ENCODE measurements at regions not wholly inside any gene's neighbourhood (a gene's known extent, or its start where the extent isn't known, plus 50 kb on each side); places are given as distances from the start of the nearest gene placed in this dataset.
A peak's percentile ranks its signal among the peaks of the same experiment; 100 is the strongest.

- Histone ChIP-seq H3K36me3 (ENCODE audit: insufficient read depth, low read length) (no peaks in the 10 kb centered on the region), H3K4me1 (ENCODE audit: insufficient read depth, low read length) (no peaks in the 10 kb centered on the region), H3K4me2 (ENCODE audit: low read length) (peak overlapping the region; percentile 36), H2AFZ (ENCODE audit: low read depth, low read length) (peak overlapping the region; percentile 5), H3K9ac (ENCODE audit: low read length) (no peak overlapping the region), H3K79me2 (ENCODE audit: insufficient read depth, low read length) (no peaks in the 10 kb centered on the region), H3K4me3 (ENCODE audit: insufficient read depth, low read depth, low read length) (no peak overlapping the region), H3K27ac (ENCODE audit: low read depth, low read length) (no peak overlapping the region), H3K9me3 (ENCODE audit: insufficient read depth, low read depth, low read length) (peaks cover 10% of the 10 kb centered on the region), H3K27me3 (ENCODE audit: insufficient read depth, low read length) (no peaks in the 10 kb centered on the region), H4K20me1 (ENCODE audit: insufficient read depth, low read length) (no peaks in the 10 kb centered on the region)
- no peaks in the 10 kb centered on the region for H3K36me3 Mint-ChIP-seq (ENCODE audit: low read depth, unreplicated experiment)
- no peaks in the 10 kb centered on the region for H3K9me3 Mint-ChIP-seq (ENCODE audit: unreplicated experiment)
- peaks cover 27% of the 10 kb centered on the region for H3K4me1 Mint-ChIP-seq (ENCODE audit: low read depth, unreplicated experiment)
- TF ChIP-seq EZH2 (IDR thresholded peaks at IDR 0.05; ENCODE audit: insufficient read depth, low read length), result no peak
- no peak for TF ChIP-seq CTCF (IDR thresholded peaks at IDR 0.05; ENCODE audit: insufficient read depth, low read depth, low read length)
- FAIRE-seq, result no peak
- peak; percentile 13 for DNase-seq (ENCODE audit: low read depth)
- peak overlapping the region; percentile 87 for H3K27ac Mint-ChIP-seq (ENCODE audit: unreplicated experiment)
- no peaks in the 10 kb centered on the region for H3K27me3 Mint-ChIP-seq (ENCODE audit: low read depth, unreplicated experiment)
- peak overlapping the region; percentile 40 for H3K4me3 Mint-ChIP-seq (ENCODE audit: unreplicated experiment)
Measured at GRCh38 chr15:67914537-67915460, 75.0 kb upstream of the RNU6-1 start.

GRCh38 chr15:67915461-67916374 is 75.9 kb upstream of the RNU6-1 start:
- no peaks in the 10 kb centered on the region for H3K36me3 ChIP-seq (ENCODE audit: insufficient read depth, low read length)
- no peaks in the 10 kb centered on the region for H3K27me3 ChIP-seq (ENCODE audit: insufficient read depth, low read length)
- Mint-ChIP-seq H3K9me3 (ENCODE audit: unreplicated experiment) (no peaks in the 10 kb centered on the region), H3K4me3 (ENCODE audit: unreplicated experiment) (peak overlapping the region; percentile 48), H3K27ac (ENCODE audit: unreplicated experiment) (peak overlapping the region; percentile 87), H3K27me3 (ENCODE audit: low read depth, unreplicated experiment) (no peaks in the 10 kb centered on the region), H3K36me3 (ENCODE audit: low read depth, unreplicated experiment) (no peaks in the 10 kb centered on the region), H3K4me1 (ENCODE audit: low read depth, unreplicated experiment) (peaks cover 27% of the 10 kb centered on the region)
- peak overlapping the region; percentile 36 for H3K4me2 ChIP-seq (ENCODE audit: low read length)
- TF ChIP-seq EZH2 (IDR thresholded peaks at IDR 0.05; ENCODE audit: insufficient read depth, low read length) (no peak), CTCF (IDR thresholded peaks at IDR 0.05; ENCODE audit: insufficient read depth, low read depth, low read length) (no peak)
- FAIRE-seq (no peak), DNase-seq (ENCODE audit: low read depth) (no peak)
- no peaks in the 10 kb centered on the region for H3K4me1 ChIP-seq (ENCODE audit: insufficient read depth, low read length)
- H3K4me3 ChIP-seq (ENCODE audit: insufficient read depth, low read depth, low read length), result no peak overlapping the region
- no peaks in the 10 kb centered on the region for H4K20me1 ChIP-seq (ENCODE audit: insufficient read depth, low read length)
- no peak overlapping the region for H3K27ac ChIP-seq (ENCODE audit: low read depth, low read length)
- no peaks in the 10 kb centered on the region for H3K79me2 ChIP-seq (ENCODE audit: insufficient read depth, low read length)
- H2AFZ ChIP-seq (ENCODE audit: low read depth, low read length), result peak overlapping the region; percentile 1
- H3K9me3 ChIP-seq (ENCODE audit: insufficient read depth, low read depth, low read length), result peaks cover 9% of the 10 kb centered on the region
- no peak overlapping the region for H3K9ac ChIP-seq (ENCODE audit: low read length)

Data from astrocyte (in vitro differentiated cells and primary cell).